Keratinocyte (primary cell): ENCODE measurements at regions not wholly inside any gene's neighbourhood (a gene's known extent, or its start where the extent isn't known, plus 50 kb on each side); places are given as distances from the start of the nearest gene placed in this dataset.

Experiments used
- DNase-seq: peaks from one replicate; pipeline ENCODE4 v3.0.0-alpha.2; 2011; ENCODE audit warnings: low read depth, missing footprints, low spot score
- FAIRE-seq: peaks from 2 replicates; lab custom pipeline; 2011; peaks lifted over from hg19 to GRCh38; lab: Jason Lieb, UNC
- H2AFZ ChIP-seq: 2 replicates; pipeline ENCODE4 v1.6.0; 2012; ENCODE audit warnings: low read length, control low read depth, inconsistent platforms; ENCODE audit not compliant: control insufficient read depth
- H3K27ac ChIP-seq: 2 replicates; pipeline ENCODE4 v1.5.1; 2011; ENCODE audit warnings: low read length; ENCODE audit not compliant: control insufficient read depth, insufficient read depth
- H3K27me3 ChIP-seq: 3 replicates; pipeline ENCODE4 v1.6.0; 2011; ENCODE audit warnings: low read length; ENCODE audit not compliant: control insufficient read depth, insufficient read depth; ENCODE audit errors: extremely low read depth
- H3K36me3 ChIP-seq, 2 experiments: 2 replicates in 1 of 2; 3 replicates in 1 of 2; pipeline ENCODE4 v1.5.1; 2011; ENCODE audit warnings: low read length in 2 of 2, mild to moderate bottlenecking in 1 of 2; ENCODE audit not compliant: control insufficient read depth in 2 of 2, insufficient read depth in 2 of 2; ENCODE audit errors: extremely low read depth in 1 of 2
- H3K4me1 ChIP-seq: 3 replicates; pipeline ENCODE4 v1.5.1; 2011; ENCODE audit warnings: low read length; ENCODE audit not compliant: control insufficient read depth, insufficient read depth; ENCODE audit errors: extremely low read depth
- H3K4me2 ChIP-seq: 3 replicates; pipeline ENCODE4 v1.6.0; 2011; ENCODE audit warnings: low read depth, low read length; ENCODE audit not compliant: control insufficient read depth, insufficient read depth; ENCODE audit errors: extremely low read depth
- H3K4me3 ChIP-seq, 3 experiments: fragments of 200-600 bp in 1 of 3; sonication (generic) in 1 of 3; 2 replicates in 2 of 3; 3 replicates in 1 of 3; pipeline ENCODE4 v1.5.1; 2011 to 2016; ENCODE audit warnings: low read length in 3 of 3, mild to moderate bottlenecking in 3 of 3, control low read depth in 2 of 3, inconsistent platforms in 1 of 3, low read depth in 1 of 3, mixed read lengths in 1 of 3, mixed run types in 1 of 3, moderate library complexity in 1 of 3; ENCODE audit not compliant: control insufficient read depth in 2 of 3, insufficient read depth in 2 of 3; ENCODE audit errors: extremely low read depth in 1 of 3
- H3K79me2 ChIP-seq: 2 replicates; pipeline ENCODE4 v1.6.0; 2012; ENCODE audit warnings: low read length; ENCODE audit not compliant: control insufficient read depth, insufficient read depth
- H3K9ac ChIP-seq: 3 replicates; pipeline ENCODE4 v1.6.0; 2011; ENCODE audit warnings: low read length; ENCODE audit not compliant: control insufficient read depth, insufficient read depth; ENCODE audit errors: extremely low read depth
- H3K9me1 ChIP-seq: 3 replicates; pipeline ENCODE4 v1.6.0; 2011; ENCODE audit warnings: low read length; ENCODE audit not compliant: control insufficient read depth, insufficient read depth; ENCODE audit errors: extremely low read depth
- H3K9me3 ChIP-seq: 2 replicates; pipeline ENCODE4 v1.5.1; 2012; ENCODE audit warnings: low read depth, low read length; ENCODE audit not compliant: control insufficient read depth
- H4K20me1 ChIP-seq: 3 replicates; pipeline ENCODE4 v1.6.0; 2011; ENCODE audit warnings: low read length; ENCODE audit not compliant: control insufficient read depth, insufficient read depth; ENCODE audit errors: extremely low read depth
- CTCF ChIP-seq, 3 experiments: IDR thresholded peaks in 1 of 3; conservative IDR thresholded peaks in 1 of 3; optimal IDR thresholded peaks in 1 of 3; 2 replicates in 2 of 3; 3 replicates in 1 of 3; pipeline versions ENCODE3 to v1.5.1; 2011; ENCODE audit warnings: low read length in 3 of 3, mild to moderate bottlenecking in 3 of 3, moderate library complexity in 2 of 3, control low read depth in 1 of 3, inconsistent platforms in 1 of 3; ENCODE audit not compliant: insufficient read depth in 2 of 3; ENCODE audit errors: extremely low read depth in 1 of 3
- EZH2 ChIP-seq: IDR thresholded peaks from one replicate; pipeline ENCODE4 v1.6.1; 2012; ENCODE audit warnings: inconsistent platforms, mild to moderate bottlenecking, low read length, moderate library complexity
- dilution Hi-C: fragments of 300-500 bp; cut with MboI; formaldehyde crosslinking; loops from one replicate; pipeline ENCODE4 v1.7.0; 2020; ENCODE audit warnings: low sequenced_read_pairs; ENCODE audit not compliant: extremely low pct_ligation_motif_present

GRCh38 chr4:107192601-107193000 is 156.5 kb upstream of the DKK2 start:
- H2AFZ ChIP-seq: no peak overlapping the region
- H3K4me2 ChIP-seq: no peak overlapping the region
- DNase-seq: no peak

GRCh38 chr4:107187091-107187490 is 151.0 kb upstream of the DKK2 start:
- Histone ChIP-seq H3K27me3 (no peaks in the 10 kb centered on the region), H3K36me3 (no peaks in the 10 kb centered on the region), H3K79me2 (no peaks in the 10 kb centered on the region), H3K4me2 (no peak overlapping the region), H3K27ac (no peak overlapping the region), H4K20me1 (no peaks in the 10 kb centered on the region), H3K9me3 (no peaks in the 10 kb centered on the region), H3K4me1 (no peaks in the 10 kb centered on the region), H3K9me1 (no peaks in the 10 kb centered on the region), H3K9ac (no peak overlapping the region), H2AFZ (no peak overlapping the region), H3K4me3 (no peak overlapping the region)
- no peak for DNase-seq
- dilution Hi-C loops: no loop called here
- TF ChIP-seq CTCF (optimal IDR thresholded peaks at IDR 0.05 in 1 of 3, IDR thresholded peaks at IDR 0.05 in 1 of 3, conservative IDR thresholded peaks at IDR 0.05 in 1 of 3; ENCODE audit: extremely low read depth in 1 of 3, insufficient read depth in 2 of 3, low read length in 3 of 3): no peak
- no peak for TF ChIP-seq EZH2
- FAIRE-seq: no peak

More at GRCh38 chr4:107192601-107193000, 156.5 kb upstream of the DKK2 start:
- Histone ChIP-seq H3K27ac (no peak overlapping the region), H3K4me1 (no peaks in the 10 kb centered on the region), H3K9me1 (no peaks in the 10 kb centered on the region), H3K36me3 (no peaks in the 10 kb centered on the region), H3K79me2 (no peaks in the 10 kb centered on the region), H3K9ac (no peak overlapping the region), H3K27me3 (no peaks in the 10 kb centered on the region), H3K9me3 (no peaks in the 10 kb centered on the region), H4K20me1 (no peaks in the 10 kb centered on the region), H3K4me3 (no peak overlapping the region)
- FAIRE-seq: no peak
- no peak for TF ChIP-seq CTCF (optimal IDR thresholded peaks at IDR 0.05 in 1 of 3, IDR thresholded peaks at IDR 0.05 in 1 of 3, conservative IDR thresholded peaks at IDR 0.05 in 1 of 3; ENCODE audit: extremely low read depth in 1 of 3, insufficient read depth in 2 of 3, low read length in 3 of 3)
- no peak for TF ChIP-seq EZH2
- dilution Hi-C loops: no loop called here
